Middle frontal gyrus (tissue), 1 donor: ENCODE measurements at regions not wholly inside any gene's neighbourhood (a gene's known extent, or its start where the extent isn't known, plus 50 kb on each side); places are given as distances from the start of the nearest gene placed in this dataset.

Experiments used
- DNase-seq: peaks from one replicate; pipeline ENCODE4 v3.0.0-alpha.2; 2015; ENCODE audit warnings: low spot score; ENCODE audit errors: extremely low spot score

DNA sequence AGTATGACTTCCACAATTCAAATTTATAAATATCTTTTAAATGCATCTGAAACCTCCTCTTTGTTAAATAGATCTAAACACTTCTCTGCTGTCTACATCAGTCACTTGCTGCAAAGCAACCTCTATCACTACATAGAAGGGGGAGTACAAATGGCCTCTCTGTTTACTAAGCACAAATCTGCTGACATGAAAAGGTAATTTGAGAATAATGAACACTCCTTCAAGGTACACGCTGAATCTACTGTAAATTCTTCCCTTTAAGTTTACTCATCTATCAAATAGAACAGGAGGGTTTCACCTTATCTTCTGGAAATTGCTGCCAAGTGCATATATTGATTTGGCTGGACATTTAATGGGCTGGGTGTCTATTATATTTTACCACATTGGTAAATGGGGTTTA lies 879.6 kb downstream of the SUCLG1 start:
- no peak for DNase-seq

DNA sequence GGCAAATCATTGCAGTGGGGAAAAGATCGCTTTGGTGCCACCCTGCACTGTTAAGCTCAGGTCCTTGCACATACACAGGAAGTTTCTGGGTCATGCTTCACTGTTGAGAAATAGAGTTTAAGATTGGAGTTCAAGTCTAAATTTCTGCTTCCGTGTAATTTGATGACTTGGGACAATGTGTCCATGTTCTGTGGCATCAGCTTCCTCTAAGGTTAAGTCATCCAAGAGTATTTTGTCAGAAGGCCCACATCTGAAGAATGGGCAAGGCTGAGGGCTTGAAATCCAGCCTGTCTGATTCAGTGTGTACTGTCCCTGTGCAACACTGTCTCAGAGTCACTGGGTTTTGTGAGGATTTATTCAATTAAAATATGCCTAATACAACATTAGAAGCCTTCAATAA lies 880.7 kb downstream of the SUCLG1 start:
- DNase-seq, result no peak

DNA sequence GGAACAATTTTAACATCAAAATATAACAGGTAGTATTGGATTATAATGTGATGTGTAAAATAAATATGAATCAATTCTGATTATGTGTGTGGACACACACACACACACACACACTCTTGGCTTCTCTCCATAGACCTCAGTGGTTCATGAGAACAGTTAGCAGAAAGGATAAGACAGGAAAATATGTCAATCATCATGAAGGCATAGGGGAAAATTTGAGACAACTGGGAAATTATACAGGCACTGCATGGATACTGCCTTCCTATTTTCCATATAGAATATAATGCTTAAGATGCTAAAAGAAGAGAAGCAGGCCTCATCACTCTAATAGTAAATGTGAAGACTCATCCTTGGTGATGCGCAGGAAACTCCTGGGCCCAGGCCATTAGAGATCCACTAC lies 884.5 kb downstream of the SUCLG1 start:
- DNase-seq, result no peak

DNA sequence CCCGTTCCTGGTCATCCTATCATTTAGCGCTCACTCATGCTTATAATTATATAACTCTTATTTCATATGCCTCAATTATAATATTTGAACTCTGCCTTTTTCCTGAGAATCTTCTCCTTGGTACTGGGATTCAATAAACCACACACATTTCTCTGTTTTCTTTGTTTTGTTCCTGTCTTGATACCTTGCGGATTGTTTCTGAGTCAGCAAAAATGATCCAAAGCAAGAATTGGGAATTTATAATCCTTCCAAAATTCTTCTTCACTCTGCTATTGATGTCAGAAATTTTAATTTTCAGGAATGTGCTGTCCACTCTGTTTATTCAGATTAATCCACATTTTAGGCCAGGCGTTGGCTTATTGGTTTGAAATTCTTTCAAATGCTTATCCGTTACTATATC lies 886.0 kb downstream of the SUCLG1 start:
- no peak for DNase-seq

DNA sequence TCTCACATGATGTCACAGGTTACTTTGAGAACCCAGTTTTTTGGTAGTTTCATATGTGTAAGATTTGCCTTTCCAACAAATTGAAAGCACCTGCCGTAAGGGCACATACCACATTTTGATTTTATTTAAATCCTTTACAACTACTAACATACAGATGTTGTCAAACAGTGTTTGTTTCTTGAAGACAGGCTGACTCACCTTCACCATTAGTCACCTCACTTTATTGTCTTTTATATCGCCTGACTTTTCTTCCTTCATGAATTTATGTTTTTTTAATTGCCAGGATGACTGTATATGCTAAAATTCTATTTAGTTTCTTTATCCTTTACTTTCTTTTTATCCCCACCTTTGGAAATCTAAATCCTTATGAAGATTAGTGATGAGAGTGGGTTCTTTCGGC lies 886.7 kb downstream of the SUCLG1 start:
- no peak for DNase-seq

DNA sequence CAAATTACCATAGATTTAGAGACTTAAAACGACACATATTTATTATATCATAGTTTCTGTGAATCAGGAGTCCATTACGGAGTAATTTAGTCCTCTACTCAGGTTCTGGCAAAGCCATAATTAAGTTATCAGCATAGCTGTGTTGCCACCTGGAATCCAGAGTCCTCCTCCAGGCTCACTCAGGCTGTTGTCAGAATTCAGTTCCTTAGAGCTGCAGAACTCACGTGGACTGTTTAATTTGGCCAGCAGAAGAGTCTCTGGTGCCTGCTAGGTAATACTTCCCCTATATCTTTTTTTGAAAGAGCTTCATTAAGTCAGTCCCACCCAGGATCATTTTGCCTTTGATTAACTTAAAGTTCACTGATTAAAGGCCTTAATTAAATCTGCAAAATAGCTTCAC lies 891.5 kb downstream of the SUCLG1 start:
- no peak for DNase-seq

DNA sequence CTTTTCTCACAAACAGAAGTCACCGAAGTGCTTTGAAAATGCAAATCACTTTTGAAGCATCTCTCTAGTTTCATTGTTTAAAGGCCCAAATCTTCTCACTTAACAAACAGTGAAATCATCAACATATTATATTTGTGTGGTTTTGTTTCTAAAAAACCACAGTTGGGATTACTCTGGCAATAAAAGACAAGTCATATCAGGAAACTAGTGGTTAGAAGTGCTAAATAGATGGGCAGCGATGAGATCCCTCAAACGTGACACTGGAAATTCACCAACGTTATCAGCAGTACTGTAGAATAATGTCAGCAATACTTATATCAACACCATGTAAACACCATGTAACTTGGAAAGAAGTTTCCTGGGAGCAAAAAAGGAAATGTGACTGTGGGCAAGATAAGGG lies 893.5 kb downstream of the SUCLG1 start:
- DNase-seq, result no peak

DNA sequence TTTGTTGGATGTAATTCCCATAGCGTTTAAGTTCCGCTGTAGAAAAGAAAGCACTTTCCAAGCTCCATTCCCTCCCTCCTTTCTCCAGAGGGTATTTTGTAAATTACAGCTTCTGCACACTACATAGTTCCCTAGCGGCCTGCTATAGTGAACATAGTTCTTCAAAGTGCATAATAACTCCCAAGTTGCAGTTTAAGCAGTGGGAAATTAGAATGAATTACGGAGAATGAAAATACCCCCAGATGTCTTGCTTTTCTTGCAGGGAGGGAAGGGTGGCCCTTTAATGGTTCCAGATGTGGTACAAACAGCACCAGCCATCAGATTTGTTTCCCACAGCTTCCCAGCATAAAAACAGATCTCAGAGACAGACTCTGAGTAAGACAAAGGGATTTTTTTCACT lies 893.9 kb downstream of the SUCLG1 start:
- no peak for DNase-seq

DNA sequence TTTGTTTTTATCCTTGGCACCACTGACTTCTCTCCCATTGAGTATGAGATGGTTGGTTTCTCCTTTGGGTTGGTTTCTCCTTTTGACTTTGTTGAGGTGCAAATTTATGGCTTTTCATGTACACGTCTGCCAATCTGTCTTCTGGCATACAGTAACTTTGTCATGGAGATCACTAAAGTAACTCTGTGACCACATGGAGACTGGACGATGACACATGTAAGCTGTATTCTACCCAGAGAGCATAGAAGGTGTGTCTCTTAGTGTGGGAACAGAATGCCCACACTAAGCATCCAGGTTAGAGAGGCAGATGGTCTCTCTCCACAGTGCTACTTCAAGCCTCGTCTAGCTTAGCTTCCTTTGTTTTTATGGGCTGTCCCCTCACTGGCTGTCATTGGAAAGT lies 897.5 kb downstream of the SUCLG1 start:
- DNase-seq, result no peak

DNA sequence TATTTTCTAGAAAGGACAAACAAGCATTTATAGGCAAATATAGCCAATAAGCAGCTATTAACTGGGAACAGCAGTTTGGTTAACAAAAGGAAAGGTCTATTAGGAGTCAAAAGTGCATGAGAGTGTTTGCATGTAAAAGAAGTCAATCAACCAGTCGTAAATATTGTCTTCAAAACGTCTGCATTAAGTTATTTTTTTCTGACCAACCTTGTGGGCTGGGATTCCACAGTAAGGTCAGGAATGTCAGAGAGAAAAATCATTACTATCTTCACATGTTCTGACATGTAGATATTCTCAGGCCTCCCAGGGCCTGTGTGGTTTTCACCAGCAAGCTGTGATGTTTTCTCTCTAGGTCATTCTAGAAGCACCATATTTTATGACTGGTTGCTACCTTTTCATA lies 922.5 kb downstream of the SUCLG1 start:
- no peak for DNase-seq

DNA sequence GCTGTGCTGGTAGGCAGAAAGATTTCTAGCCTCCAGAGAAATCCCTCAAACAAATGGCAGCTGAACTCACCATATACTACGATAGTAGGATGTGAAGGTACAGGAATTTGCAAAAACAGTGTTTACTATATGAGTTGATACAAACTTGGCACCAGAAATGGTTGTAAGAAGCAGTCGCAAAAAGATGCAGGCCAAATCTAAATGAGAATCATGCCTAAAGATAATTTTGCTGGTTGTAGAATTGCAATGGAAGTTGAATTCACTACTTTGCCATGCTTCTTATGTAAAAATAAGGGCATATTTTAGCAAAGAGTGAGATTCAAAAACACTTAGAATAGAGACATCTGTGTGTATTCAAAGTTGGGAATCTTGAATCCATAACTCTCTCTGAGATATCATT lies 924.7 kb downstream of the SUCLG1 start:
- no peak for DNase-seq

DNA sequence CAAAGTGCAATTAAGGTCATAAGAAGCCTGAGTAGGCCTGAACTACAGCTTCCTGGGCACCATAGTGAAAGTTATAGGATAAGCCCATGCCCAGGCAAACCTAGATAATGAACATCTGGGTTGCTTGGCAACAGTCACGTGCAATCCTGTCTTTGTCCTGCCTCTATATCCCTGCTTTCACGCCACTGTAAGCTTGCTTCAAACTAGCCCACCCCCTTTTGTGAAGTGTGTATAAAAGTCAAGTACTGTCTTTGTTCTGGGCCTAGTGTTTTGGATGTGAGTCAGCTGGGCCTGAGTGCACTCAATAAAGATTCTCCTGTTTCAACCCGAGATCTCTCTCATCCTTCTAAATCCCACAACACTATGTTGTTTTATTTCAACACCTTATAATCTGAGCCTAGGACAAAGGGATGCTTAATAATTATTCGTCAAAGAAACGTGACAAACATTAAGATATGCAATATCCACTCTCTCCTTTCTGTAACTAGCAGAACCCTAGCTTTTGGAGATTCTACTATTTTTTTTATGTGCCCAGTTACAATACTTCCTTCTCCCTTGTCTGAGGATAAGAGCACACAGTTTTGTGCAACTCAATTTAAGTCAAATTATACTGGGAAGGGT lies 927.8 kb downstream of the SUCLG1 start:
- no peak for DNase-seq

DNA sequence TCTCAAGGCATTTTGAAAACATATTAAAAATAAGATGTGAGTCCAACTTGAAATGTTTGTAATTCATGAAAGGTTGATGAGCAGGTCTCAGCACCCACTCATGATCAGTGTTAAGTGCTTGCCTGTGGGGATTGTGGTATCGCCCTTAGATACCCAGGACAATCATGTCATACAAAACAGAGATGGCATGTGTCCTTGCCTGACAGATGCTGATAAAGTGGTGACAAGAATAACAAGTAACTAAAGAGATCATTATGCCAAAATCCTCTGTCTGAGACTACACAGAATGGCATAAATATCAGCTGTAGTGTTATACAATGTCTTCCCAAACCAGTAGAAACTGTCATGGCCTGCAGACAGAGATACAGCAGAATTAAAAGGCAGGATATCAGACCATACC lies 930.3 kb downstream of the SUCLG1 start:
- DNase-seq, result no peak

DNA sequence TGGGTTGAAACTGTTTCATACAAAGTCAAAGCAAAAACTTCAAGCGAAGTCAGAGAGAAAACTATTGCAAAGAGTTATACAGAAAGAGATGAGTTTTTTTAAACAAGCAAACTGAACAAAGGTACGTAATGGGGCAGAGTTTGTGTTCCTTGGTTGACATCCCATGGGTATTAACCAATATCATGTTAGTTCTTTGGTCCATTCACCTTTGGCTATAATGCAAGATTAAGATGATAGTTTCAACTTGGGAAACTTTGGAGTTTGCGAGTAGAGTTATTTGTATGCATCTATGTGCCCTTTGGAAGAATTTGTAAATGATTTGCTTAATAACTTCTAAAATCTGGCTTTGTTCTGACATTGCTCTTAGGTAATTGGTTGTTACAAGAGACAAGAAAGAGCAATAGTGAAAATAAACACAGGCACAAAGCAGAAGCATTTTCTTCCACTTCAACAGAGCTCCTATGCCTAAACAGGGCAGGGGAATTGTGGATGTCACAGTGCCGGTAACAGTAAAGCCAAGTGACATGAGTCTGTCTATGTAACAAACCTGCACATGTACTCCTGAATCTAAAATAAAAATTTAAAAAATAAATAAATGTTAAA lies 936.1 kb downstream of the SUCLG1 start:
- DNase-seq, result no peak

DNA sequence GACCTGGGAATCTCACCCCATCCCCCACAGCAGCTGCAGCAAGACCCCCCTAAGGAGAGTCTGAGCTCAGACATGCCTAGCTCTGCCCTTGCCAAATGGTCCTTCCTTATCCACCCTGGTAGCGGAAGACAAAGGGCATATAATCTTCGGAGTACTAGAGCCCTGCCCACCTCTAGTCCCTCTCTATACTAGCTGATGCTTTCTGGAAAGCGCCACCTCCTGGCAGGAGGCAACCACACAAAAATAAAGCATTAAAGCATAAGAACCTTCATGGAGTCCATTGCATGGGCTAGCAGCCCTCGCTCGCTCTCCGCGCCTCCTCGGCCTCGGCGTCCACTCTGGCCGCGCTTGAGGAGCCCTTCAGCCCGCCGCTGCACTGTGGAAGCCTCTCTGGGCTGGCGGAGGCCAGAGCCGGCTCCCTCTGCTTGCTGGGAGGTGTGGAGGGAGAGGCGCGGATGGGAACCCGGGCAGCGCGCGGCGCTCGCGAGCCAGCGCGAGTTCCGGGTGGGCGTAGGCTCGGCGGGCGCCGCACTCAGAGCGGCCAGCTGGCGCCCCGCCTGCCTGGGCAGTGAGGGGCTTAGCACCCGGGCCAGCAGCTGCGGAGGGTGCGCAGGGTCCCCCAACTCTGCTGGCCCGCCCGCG lies 941.2 kb downstream of the SUCLG1 start:
- no peak for DNase-seq

DNA sequence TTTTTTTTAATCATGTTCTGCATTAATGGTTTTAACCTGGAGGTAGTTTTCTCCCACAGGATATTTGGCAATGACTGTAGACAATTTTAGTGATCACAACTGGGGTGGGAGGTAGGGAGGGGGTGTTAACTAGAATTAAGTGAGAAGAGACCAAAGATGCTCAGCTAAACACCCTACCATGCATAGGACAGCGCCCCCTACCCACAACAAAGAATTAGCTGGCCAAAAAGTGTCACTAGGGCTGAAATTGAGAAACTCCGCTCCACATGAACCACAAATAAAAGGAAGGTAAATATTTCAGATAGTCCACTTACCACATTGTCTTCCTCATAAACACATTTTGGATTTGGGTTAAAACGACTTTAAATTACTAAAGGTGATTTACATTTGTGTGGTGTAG lies 942.6 kb downstream of the SUCLG1 start:
- DNase-seq, result no peak

DNA sequence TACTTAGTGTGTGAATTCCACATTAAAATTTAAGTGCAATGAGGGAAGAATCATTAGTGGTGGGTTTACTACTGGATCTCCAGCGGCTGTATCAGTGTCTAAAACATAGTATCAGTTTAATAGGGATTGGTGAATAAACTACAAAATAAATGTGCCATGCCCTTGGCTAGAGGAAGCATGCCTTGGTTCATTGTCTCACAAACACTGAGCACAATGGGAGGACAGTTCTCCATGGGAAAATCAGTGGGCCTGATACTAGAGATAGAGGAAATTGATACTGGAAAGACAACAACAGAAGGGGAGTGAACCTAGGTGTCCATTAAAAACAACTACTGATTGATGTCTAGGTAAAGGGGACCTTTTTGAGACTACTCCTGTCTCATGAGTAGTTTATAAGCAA lies 971.6 kb downstream of the SUCLG1 start:
- no peak for DNase-seq

DNA sequence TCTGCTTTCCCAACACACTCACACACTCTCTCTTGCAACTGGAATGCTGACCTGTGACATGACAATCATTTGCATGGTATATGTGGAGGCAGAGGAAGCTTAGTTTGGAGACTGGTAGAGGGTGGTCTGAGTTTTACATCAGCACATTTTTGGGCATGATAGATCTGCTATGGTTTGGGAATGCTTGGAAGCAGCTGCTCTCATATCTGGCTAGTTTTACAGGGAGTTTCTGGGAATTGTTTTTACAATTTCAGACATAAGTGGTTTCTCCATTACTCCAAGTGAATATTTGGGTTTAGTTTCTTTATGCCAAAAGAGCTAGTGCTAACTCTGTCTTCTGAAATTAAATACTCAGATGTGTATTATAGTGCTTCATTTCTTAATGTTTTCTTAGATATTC lies 977.6 kb downstream of the SUCLG1 start:
- DNase-seq, result no peak

DNA sequence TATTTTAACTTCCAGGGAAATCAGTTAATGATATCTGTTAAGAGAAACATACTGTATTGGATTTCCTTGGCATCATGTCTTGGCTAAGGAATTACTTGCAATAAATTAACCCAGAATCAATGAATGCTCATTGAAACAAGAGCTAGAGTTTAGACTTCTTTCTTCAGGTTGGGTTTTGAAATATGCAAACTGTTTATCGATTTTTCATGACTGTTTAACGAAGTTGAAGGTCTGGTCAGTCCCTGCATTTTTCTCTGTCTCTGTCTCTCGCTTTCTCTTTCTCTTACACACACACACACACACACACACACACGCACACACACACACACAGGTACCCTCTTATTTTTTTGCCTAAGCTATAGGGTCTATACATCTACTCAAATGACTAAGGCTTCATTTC lies 981.0 kb downstream of the SUCLG1 start:
- DNase-seq, result no peak

DNA sequence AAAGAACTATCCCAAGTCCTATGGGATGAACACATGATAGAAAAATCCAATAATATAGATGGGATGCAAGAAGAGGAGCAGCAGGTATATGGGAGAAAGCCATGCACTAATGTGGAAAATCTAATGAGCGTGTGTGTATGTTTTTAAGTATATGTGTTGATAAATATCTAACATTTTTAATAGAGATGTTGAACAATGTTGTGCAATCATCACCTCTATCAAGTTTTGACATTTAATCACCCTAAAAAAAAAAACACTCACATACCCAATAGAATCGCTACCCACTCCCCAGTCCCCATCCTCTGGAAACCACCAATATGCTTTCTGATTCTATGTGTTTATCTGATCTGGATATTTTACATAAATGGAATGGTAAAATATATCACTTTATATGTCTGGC lies 983.7 kb downstream of the SUCLG1 start:
- no peak for DNase-seq

DNA sequence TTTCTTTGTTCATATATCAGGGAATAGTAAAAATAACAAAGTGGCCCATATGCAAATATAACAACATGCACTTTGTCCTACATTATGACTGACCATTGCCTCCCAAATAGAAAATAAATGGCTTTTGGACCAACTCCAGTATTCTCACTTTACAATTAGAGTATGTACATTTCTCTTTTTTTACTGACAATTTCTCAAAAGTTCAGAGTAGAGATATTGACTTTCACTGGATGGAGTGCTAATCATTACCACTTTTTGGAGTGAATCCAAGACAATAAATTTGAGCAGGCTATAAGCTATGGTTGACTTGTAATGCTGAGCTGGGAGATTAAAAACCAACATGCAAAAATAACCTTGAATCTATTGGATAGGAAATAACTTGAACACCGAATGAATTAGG lies 987.4 kb downstream of the SUCLG1 start:
- DNase-seq, result no peak

DNA sequence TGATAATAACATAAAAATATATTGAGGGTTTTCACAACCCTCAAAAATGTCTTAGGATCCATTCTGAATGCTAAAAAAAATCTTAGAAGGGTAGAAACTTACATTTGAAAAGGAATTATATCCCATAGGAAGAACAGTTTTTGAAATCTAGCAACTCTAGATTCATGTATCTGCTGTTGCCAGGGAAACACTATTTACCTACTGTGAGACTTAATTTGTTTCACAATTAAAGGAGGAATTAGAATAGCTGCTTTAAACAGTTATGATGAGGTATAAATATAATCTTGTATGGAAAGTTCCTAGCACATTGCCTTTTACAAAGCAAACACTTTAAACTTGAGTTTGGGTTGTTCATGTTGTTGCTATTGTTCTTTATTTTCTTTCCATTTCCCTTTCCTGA lies 988.2 kb downstream of the SUCLG1 start:
- DNase-seq, result no peak

DNA sequence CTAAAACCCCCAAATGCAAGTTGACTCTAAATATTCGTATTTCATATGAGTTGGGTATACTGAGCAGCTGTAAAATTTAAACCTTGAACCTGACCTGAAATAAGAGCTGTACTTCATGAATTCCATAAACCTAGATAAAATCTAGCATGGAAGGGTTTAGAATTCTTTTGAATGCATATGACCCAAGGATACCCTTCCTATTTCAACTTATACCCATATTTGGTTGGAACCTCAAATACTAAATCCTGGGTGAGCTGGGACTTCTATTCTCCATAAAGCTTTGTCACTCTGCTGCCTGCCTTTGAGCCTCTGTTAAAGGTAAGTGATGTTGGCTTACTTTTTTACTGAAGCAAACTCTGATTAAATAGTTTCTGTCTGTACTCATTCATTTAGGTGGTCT lies 994.6 kb downstream of the SUCLG1 start:
- DNase-seq, result no peak
